ENCODE measurements at regions not wholly inside any gene's neighbourhood (a gene's known extent, or its start where the extent isn't known, plus 50 kb on each side); places are given as distances from the start of the nearest gene placed in this dataset.

DNA sequence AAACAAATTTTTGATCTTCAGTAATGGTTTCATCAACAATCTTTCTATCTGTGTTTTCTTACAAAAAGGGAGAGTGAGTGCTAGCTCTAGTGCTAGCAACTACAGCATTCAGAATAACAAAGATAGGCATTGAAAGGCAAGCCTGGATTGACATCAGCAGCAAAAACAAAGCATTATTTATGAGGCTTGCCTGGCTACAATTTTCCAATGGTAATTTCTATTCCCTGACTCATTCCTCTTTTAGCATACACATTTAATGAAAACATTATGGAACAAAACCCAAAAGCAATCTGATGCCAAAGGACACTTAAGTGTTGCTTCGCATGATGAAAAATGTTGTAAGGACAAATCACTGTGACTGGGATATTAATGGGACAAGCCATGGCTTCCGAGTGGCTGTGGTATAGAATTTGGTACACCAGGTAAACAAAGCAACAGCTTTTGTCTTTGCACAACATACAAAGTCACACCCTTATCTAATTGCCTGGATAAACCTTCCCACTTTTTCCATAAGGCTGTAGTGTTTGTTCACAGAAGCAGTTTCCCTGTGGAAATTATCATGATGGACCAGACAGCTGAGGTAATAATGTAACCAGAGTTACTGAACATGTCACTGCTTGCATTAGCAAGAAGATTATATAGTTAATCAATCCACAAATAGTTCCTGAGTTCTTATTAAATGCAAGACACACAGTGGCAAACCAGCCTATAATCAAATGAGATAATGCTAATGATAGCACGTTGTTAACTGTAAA is 179.8 kb upstream of the EDIL3 start:
- TF ChIP-seq ZFP36 (IDR thresholded peaks at IDR 0.05; ENCODE audit: borderline replicate concordance, partially characterized antibody): no peak
- TF ChIP-seq JUNB (IDR thresholded peaks at IDR 0.05): no peak
- TF ChIP-seq TFCP2L1 (CRISPR knock-in tag; IDR thresholded peaks at IDR 0.05): no peak
- no peak for TF ChIP-seq HDAC2 (IDR thresholded peaks at IDR 0.05)
- no peak for TF ChIP-seq HOXB13 (CRISPR knock-in tag; IDR thresholded peaks at IDR 0.05; ENCODE audit: low read depth)
- TF ChIP-seq CHD4 (IDR thresholded peaks at IDR 0.05; ENCODE audit: borderline replicate concordance): no peak
- TF ChIP-seq, protein P1, sequence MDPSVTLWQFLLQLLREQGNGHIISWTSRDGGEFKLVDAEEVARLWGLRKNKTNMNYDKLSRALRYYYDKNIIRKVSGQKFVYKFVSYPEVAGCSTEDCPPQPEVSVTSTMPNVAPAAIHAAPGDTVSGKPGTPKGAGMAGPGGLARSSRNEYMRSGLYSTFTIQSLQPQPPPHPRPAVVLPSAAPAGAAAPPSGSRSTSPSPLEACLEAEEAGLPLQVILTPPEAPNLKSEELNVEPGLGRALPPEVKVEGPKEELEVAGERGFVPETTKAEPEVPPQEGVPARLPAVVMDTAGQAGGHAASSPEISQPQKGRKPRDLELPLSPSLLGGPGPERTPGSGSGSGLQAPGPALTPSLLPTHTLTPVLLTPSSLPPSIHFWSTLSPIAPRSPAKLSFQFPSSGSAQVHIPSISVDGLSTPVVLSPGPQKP (IDR thresholded peaks at IDR 0.05; ENCODE audit: low read depth, low read length): no peak
- TF ChIP-seq HOXB5 (CRISPR knock-in tag; IDR thresholded peaks at IDR 0.05): no peak
- TF ChIP-seq BHLHE40 (IDR thresholded peaks at IDR 0.05; ENCODE audit: low read depth, low read length): no peak
- TF ChIP-seq JUN (IDR thresholded peaks at IDR 0.05): no peak
- no peak for TF ChIP-seq MYC (IDR thresholded peaks at IDR 0.05; ENCODE audit: borderline replicate concordance, low read length)
- no peak for TF ChIP-seq SREBF2 (IDR thresholded peaks at IDR 0.05)
- TF ChIP-seq, protein P2, sequence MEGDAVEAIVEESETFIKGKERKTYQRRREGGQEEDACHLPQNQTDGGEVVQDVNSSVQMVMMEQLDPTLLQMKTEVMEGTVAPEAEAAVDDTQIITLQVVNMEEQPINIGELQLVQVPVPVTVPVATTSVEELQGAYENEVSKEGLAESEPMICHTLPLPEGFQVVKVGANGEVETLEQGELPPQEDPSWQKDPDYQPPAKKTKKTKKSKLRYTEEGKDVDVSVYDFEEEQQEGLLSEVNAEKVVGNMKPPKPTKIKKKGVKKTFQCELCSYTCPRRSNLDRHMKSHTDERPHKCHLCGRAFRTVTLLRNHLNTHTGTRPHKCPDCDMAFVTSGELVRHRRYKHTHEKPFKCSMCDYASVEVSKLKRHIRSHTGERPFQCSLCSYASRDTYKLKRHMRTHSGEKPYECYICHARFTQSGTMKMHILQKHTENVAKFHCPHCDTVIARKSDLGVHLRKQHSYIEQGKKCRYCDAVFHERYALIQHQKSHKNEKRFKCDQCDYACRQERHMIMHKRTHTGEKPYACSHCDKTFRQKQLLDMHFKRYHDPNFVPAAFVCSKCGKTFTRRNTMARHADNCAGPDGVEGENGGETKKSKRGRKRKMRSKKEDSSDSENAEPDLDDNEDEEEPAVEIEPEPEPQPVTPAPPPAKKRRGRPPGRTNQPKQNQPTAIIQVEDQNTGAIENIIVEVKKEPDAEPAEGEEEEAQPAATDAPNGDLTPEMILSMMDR (IDR thresholded peaks at IDR 0.05): no peak
- no peak for TF ChIP-seq HEYL (CRISPR knock-in tag; IDR thresholded peaks at IDR 0.05)
- no peak for TF ChIP-seq FOXS1 (CRISPR knock-in tag; IDR thresholded peaks at IDR 0.05)
- TF ChIP-seq EP300 (IDR thresholded peaks at IDR 0.05): no peak
- no peak for TF ChIP-seq ZSCAN20 (CRISPR knock-in tag; IDR thresholded peaks at IDR 0.05)
- Histone ChIP-seq H3K4me2 (no peak overlapping the region), H3K27ac (no peak overlapping the region), H3K4me1 (no peaks in the 10 kb centered on the region), H3K9me3 (no peaks in the 10 kb centered on the region), H3K4me3 (no peak overlapping the region)
- DNase-seq (ENCODE audit: low read depth in 1 of 2, low spot score in 1 of 2) (no peak), FAIRE-seq (no peak), ATAC-seq (no peak)
- POLR2A ChIA-PET: no interaction called here
- CTCF ChIA-PET: no interaction called here
- WGBS (ENCODE audit: missing lambda C conversion rate): 12% methylated on average over 3 of the region's 3 CpGs

DNA sequence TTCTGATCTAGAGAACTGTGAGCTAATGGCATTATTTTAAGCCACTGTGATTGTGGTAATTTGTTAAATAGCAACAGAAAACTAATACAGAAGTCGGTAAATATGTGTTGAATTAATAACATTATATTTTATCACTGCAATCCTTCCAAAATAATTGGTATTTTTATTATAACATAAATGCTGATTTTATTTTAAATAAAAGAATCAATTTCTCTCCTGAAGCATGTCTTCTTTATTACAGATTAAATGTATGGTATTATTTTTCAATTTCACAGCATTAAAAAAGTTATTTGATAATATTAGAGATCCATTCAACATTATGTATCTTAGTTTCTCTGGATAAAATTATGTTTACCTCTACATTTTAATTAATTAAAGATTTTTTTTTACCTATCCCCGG is 165.5 kb upstream of the EDIL3 start:
- DNase-seq (ENCODE audit: low read depth in 1 of 2, low spot score in 1 of 2): no peak
- no peak for FAIRE-seq
- Histone ChIP-seq H3K4me3 (no peak overlapping the region), H3K4me1 (no peaks in the 10 kb centered on the region), H3K9me3 (no peaks in the 10 kb centered on the region), H3K27ac (no peak overlapping the region), H3K4me2 (no peak overlapping the region)
- POLR2A ChIA-PET: no interaction called here
- TF ChIP-seq CBX8 (IDR thresholded peaks at IDR 0.05): no peak
- TF ChIP-seq HOXB5 (CRISPR knock-in tag; IDR thresholded peaks at IDR 0.05): no peak
- TF ChIP-seq MAFK (IDR thresholded peaks at IDR 0.05; ENCODE audit: partially characterized antibody): no peak
- TF ChIP-seq, protein P3, sequence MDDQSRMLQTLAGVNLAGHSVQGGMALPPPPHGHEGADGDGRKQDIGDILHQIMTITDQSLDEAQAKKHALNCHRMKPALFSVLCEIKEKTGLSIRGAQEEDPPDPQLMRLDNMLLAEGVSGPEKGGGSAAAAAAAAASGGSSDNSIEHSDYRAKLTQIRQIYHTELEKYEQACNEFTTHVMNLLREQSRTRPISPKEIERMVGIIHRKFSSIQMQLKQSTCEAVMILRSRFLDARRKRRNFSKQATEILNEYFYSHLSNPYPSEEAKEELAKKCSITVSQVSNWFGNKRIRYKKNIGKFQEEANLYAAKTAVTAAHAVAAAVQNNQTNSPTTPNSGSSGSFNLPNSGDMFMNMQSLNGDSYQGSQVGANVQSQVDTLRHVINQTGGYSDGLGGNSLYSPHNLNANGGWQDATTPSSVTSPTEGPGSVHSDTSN (IDR thresholded peaks at IDR 0.05): no peak
- no peak for TF ChIP-seq FOSB (CRISPR knock-in tag; IDR thresholded peaks at IDR 0.05)
- TF ChIP-seq, protein P4, sequence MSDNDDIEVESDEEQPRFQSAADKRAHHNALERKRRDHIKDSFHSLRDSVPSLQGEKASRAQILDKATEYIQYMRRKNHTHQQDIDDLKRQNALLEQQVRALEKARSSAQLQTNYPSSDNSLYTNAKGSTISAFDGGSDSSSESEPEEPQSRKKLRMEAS (IDR thresholded peaks at IDR 0.05): no peak
- no peak for TF ChIP-seq BHLHE40 (IDR thresholded peaks at IDR 0.05; ENCODE audit: low read depth, low read length)
- TF ChIP-seq RNF2 (IDR thresholded peaks at IDR 0.05; ENCODE audit: borderline replicate concordance, low read depth): no peak
- TF ChIP-seq, protein P5, sequence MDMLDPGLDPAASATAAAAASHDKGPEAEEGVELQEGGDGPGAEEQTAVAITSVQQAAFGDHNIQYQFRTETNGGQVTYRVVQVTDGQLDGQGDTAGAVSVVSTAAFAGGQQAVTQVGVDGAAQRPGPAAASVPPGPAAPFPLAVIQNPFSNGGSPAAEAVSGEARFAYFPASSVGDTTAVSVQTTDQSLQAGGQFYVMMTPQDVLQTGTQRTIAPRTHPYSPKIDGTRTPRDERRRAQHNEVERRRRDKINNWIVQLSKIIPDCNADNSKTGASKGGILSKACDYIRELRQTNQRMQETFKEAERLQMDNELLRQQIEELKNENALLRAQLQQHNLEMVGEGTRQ (IDR thresholded peaks at IDR 0.05): no peak
- no peak for TF ChIP-seq HOXA7 (CRISPR knock-in tag; IDR thresholded peaks at IDR 0.05)
- TF ChIP-seq SMC3 (IDR thresholded peaks at IDR 0.05): no peak
- no peak for TF ChIP-seq MAZ (IDR thresholded peaks at IDR 0.05; ENCODE audit: borderline replicate concordance, low read depth, low read length)
- no peak for TF ChIP-seq JUNB (IDR thresholded peaks at IDR 0.05)
- TF ChIP-seq, protein P1 (IDR thresholded peaks at IDR 0.05; ENCODE audit: low read depth, low read length): no peak
- no peak for TF ChIP-seq JUN (IDR thresholded peaks at IDR 0.05)
- no peak for TF ChIP-seq RFX5 (IDR thresholded peaks at IDR 0.05)
- TF ChIP-seq RARB (CRISPR knock-in tag; IDR thresholded peaks at IDR 0.05): no peak
- ATAC-seq: no peak
- WGBS (ENCODE audit: missing lambda C conversion rate): 18% methylated on average over 2 of the region's 2 CpGs
- CTCF ChIA-PET: no interaction called here
